GM21576 (cell line): ENCODE measurements at regions not wholly inside any gene's neighbourhood (a gene's known extent, or its start where the extent isn't known, plus 50 kb on each side); places are given as distances from the start of the nearest gene placed in this dataset.
"Not testable (repeated sequence)": the region's sequence is repeated elsewhere in the genome, so short reads cannot be mapped to it uniquely, and the experiment has no call there.

Source experiments
- ATAC-seq: cut with Tn5 transposase; IDR thresholded peaks from one replicate; pipeline ENCODE4 v1.9.1; 2021; ENCODE audit warnings: mild to moderate bottlenecking, moderate library complexity; ENCODE audit not compliant: unreplicated experiment

- ATAC-seq: no peak
Observed at GRCh38 chr13:50464349-50465251, 378.9 kb downstream of the DLEU7 start.

GRCh38 chr13:50466456-50466855 lies 377.0 kb downstream of the DLEU7 start:
- no peak for ATAC-seq

- no peak for ATAC-seq
Observed at GRCh38 chr13:50467156-50468110, 376.1 kb downstream of the DLEU7 start.

GRCh38 chr13:50468849-50469669 lies 374.4 kb downstream of the DLEU7 start:
- ATAC-seq: no peak

GRCh38 chr13:50473050-50473449 lies 370.4 kb downstream of the DLEU7 start:
- ATAC-seq: not testable (repeated sequence)

- no peak for ATAC-seq
Observed at GRCh38 chr13:50474088-50474662, 369.3 kb downstream of the DLEU7 start.

GRCh38 chr13:50476577-50477285 lies 366.8 kb downstream of the DLEU7 start:
- no peak for ATAC-seq

- ATAC-seq: no peak
Observed at GRCh38 chr13:50481936-50482335, 361.6 kb downstream of the DLEU7 start.

- no peak for ATAC-seq
Observed at GRCh38 chr13:50483416-50483815, 360.1 kb downstream of the DLEU7 start.

GRCh38 chr13:50484472-50485113 lies 358.9 kb downstream of the DLEU7 start:
- ATAC-seq: no peak

- no peak for ATAC-seq
Observed at GRCh38 chr13:50485979-50486935, 357.2 kb downstream of the DLEU7 start.

- ATAC-seq: no peak
Observed at GRCh38 chr13:50493683-50494082, 349.8 kb downstream of the DLEU7 start.

GRCh38 chr13:50494138-50494537 lies 349.4 kb downstream of the DLEU7 start:
- ATAC-seq: no peak

- not testable (repeated sequence) for ATAC-seq
Observed at GRCh38 chr13:50503212-50503611, 340.3 kb downstream of the DLEU7 start.

GRCh38 chr13:50509167-50509566 lies 334.3 kb downstream of the DLEU7 start:
- no peak for ATAC-seq

- no peak for ATAC-seq
Observed at GRCh38 chr13:50509771-50510441, 333.6 kb downstream of the DLEU7 start.

GRCh38 chr13:50510885-50511545 lies 332.5 kb downstream of the DLEU7 start:
- not testable (repeated sequence) for ATAC-seq
